BJ (cell line): ENCODE measurements at regions not wholly inside any gene's neighbourhood (a gene's known extent, or its start where the extent isn't known, plus 50 kb on each side); places are given as distances from the start of the nearest gene placed in this dataset.
"Not testable (repeated sequence)": the region's sequence is repeated elsewhere in the genome, so short reads cannot be mapped to it uniquely, and the experiment has no call there.

Source experiments
- CTCF ChIA-PET: fragments of 350-600 bp; formaldehyde crosslinking; extraction: SDS; loops from one replicate; lab custom pipeline; 2021; ENCODE audit warnings: antibody characterized with exemption, inconsistent platforms; lab: Yijun Ruan, JAX
- POLR2A ChIA-PET: fragments of 300-600 bp; sonication (Branson Sonifier 250); formaldehyde crosslinking; extraction: SDS; loops from one replicate; lab custom pipeline; 2021; ENCODE audit warnings: antibody characterized with exemption; lab: Charles Lee
- DNase-seq: peaks from one replicate; pipeline ENCODE4 v3.0.0-alpha.2; 2011; ENCODE audit warnings: low read depth
- H3K27me3 ChIP-seq: 2 replicates; pipeline ENCODE4 v1.6.0; 2011; ENCODE audit warnings: low read length; ENCODE audit not compliant: control insufficient read depth, insufficient read depth
- H3K36me3 ChIP-seq: 2 replicates; pipeline ENCODE4 v1.5.1; 2011; ENCODE audit warnings: low read length; ENCODE audit not compliant: control insufficient read depth, insufficient read depth
- H3K4me3 ChIP-seq: 2 replicates; pipeline ENCODE4 v1.5.1; 2011; ENCODE audit warnings: low read depth, mild to moderate bottlenecking, control low read depth, low read length
- CTCF ChIP-seq: IDR thresholded peaks from 2 replicates; pipeline ENCODE4 v1.5.1; 2011; ENCODE audit warnings: low read depth, mild to moderate bottlenecking, control low read depth, inconsistent platforms, low read length, moderate library complexity; ENCODE audit not compliant: insufficient read depth

- DNase-seq: no peak
These were observed 1124.7 kb downstream of the DNAJB9 start for GRCh38 chr7:109694149-109695071.

GRCh38 chr7:109695419-109695818 is 1125.7 kb downstream of the DNAJB9 start:
- Histone ChIP-seq H3K27me3 (no peaks in the 10 kb centered on the region), H3K36me3 (no peaks in the 10 kb centered on the region), H3K4me3 (no peak overlapping the region)
- no peak for TF ChIP-seq CTCF
- no peak for DNase-seq
- ChIA-PET CTCF (no interaction called here), POLR2A (no interaction called here)

More at GRCh38 chr7:109694149-109695071, 1124.7 kb downstream of the DNAJB9 start:
- no peak overlapping the region for H3K4me3 ChIP-seq
- no peaks in the 10 kb centered on the region for H3K27me3 ChIP-seq
- H3K36me3 ChIP-seq: no peaks in the 10 kb centered on the region
- TF ChIP-seq CTCF: no peak
- ChIA-PET CTCF (no interaction called here), POLR2A (no interaction called here)

- no peaks in the 10 kb centered on the region for H3K27me3 ChIP-seq
- ChIA-PET CTCF (no interaction called here), POLR2A (no interaction called here)
- no peaks in the 10 kb centered on the region for H3K36me3 ChIP-seq
- no peak overlapping the region for H3K4me3 ChIP-seq
- DNase-seq: no peak
- no peak for TF ChIP-seq CTCF
These were observed 1127.0 kb downstream of the DNAJB9 start for GRCh38 chr7:109696723-109697122.

GRCh38 chr7:109699661-109700060 is 1130.0 kb downstream of the DNAJB9 start:
- ChIA-PET POLR2A (no interaction called here), CTCF (no interaction called here)
- TF ChIP-seq CTCF: no peak
- DNase-seq: no peak
- no peaks in the 10 kb centered on the region for H3K27me3 ChIP-seq
- H3K36me3 ChIP-seq: no peaks in the 10 kb centered on the region
- no peak overlapping the region for H3K4me3 ChIP-seq

- no peak for DNase-seq
- Histone ChIP-seq H3K4me3 (no peak overlapping the region), H3K36me3 (no peaks in the 10 kb centered on the region), H3K27me3 (no peaks in the 10 kb centered on the region)
- CTCF ChIA-PET: no interaction called here
- TF ChIP-seq CTCF: no peak
- POLR2A ChIA-PET: no interaction called here
These were observed 1143.7 kb downstream of the DNAJB9 start for GRCh38 chr7:109713366-109713765.

GRCh38 chr7:109719359-109719758 is 1149.7 kb downstream of the DNAJB9 start:
- POLR2A ChIA-PET: not testable (repeated sequence)

More at GRCh38 chr7:109719359-109719758, 1149.7 kb downstream of the DNAJB9 start:
- CTCF ChIA-PET, H3K27me3 ChIP-seq, DNase-seq, H3K4me3 ChIP-seq, H3K36me3 ChIP-seq: not testable (repeated sequence)
